ENCODE measurements at regions not wholly inside any gene's neighbourhood (a gene's known extent, or its start where the extent isn't known, plus 50 kb on each side); places are given as distances from the start of the nearest gene placed in this dataset.

- no peak for DNase-seq
Observed at GRCh38 chr17:70230850-70231640, 61.7 kb downstream of the KCNJ2 start.

DNA sequence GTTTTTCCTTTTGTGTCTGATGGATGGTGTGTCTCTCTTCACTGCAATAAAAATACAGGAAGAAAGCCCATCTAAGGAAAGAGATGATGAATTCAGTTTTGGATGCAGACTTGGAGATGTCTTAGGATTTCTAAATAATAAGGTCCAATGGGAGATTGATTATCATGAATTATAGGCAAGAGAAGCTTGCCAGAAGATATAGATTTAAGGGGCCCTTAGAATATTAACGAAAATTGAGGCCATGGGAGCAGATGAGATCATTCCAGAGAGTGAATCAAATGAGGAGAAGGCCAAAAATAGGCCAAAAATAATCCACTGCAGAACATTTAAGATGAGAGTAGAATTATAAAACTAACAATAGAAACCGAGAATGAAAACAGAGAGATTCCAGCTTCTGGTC lies 63.1 kb downstream of the KCNJ2 start:
- DNase-seq = no peak

DNA sequence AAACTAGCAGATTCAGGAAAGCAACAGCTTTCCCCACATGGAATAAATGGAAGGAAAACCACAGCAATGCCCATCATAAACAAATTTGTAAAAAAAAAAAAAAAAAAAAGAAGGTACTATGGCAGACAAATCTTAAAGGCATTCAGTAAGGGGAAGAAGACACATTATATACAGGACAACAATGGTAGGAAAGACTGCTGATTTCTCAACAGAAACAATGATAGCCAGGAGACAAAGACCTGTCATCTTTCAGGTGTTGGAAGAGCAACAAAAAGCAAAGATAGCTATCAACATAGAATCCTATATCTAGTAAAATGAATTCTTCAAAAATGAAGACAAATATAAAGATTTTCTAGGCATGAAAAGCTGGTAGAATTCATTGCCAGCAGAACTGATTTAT lies 65.9 kb downstream of the KCNJ2 start:
- no peak for DNase-seq

DNA sequence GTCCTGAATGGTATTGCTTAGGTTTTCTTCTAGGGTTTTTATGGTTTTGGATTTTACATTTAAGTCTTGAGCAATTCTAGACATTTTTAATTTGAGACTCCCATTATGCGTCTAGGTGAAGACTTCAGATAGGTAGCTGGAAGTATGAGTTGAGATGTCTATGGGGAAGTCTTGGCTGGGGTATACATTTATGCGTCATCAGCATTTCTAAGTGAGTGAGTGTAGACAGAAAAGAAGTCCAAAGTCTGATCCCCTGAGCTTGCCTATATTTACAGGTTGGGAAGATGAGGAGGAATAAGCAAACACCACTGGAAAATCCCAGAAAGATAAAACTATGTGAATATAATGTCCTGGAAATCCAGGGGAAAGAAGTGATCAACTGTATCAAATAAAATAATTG lies 68.9 kb downstream of the KCNJ2 start:
- no peak for DNase-seq

- no peak for DNase-seq
Observed at GRCh38 chr17:70238646-70239045, 69.3 kb downstream of the KCNJ2 start.

GRCh38 chr17:70239391-70239826 lies 70.1 kb downstream of the KCNJ2 start:
- DNase-seq = no peak

DNA sequence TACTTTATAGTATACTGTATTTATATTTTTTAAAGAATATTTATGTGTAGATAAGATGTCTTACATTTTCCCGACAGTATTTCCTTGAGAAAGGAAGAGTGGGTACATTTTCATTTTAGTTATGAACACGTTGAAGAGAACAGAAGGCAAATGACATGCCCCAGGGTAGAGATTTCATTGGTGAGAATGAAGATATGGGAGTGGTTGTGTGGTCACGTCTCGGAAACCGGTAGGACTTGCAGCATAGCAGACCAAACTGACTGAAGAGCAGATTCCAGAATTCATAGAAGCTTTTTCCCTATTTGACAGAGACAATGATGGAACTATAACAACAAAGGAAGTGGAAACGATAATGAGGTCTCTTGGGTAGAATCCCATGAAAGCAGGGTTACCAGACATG lies 71.7 kb downstream of the KCNJ2 start:
- DNase-seq = no peak

GRCh38 chr17:70242781-70243437 lies 73.6 kb downstream of the KCNJ2 start:
- DNase-seq = no peak

DNA sequence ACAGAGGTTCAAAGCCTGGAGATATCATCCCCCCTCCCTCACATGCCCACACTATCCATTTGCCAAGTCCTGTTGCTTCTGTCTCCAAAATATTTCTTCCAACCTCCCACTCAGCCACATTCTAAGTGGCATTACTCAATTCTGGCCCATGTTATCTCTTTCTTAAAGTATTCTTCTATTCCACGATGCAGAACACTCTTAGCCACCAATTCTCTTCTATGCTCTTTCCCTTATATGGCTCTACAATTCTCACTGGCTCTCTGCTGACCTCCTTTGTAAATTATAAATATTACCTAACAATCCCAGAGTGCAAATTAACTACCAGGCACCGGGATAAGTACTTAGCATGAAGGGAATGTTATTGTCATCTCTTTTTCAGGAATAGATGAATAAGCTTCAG lies 82.4 kb downstream of the KCNJ2 start:
- no peak for DNase-seq

DNA sequence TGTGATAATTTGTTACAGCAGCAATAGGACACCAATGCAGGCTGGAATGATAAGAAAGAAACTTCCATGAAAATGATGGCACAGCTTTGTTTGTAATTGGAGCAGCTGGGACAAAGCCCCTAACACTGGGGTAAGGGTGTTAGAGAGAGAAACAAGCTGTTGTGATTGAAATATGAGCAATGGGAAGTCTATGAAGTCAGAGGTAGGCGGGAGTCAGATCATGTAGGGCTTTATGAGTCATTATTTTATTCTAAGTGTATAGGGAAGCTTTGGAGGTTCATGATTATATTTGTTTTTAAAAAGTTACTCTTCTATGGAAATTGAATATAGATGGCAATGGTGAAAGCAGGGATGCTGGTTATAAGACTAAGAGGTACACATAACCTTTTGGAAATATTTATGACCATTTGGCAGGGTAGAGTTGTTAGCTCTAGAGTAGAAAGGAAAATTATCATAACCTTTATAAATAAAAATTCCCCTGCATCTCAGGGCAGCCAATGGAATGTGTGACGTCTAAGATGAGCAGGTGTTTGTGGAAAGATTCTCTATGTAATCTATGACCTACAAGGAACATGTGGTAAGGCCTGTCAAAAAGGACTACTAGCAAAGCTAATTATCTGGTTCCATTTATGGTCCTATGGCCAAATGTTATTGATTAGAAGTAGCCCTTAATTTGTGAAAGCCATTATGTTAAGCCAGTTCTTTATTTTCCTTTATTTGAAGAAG lies 85.6 kb downstream of the KCNJ2 start:
- DNase-seq = no peak

DNA sequence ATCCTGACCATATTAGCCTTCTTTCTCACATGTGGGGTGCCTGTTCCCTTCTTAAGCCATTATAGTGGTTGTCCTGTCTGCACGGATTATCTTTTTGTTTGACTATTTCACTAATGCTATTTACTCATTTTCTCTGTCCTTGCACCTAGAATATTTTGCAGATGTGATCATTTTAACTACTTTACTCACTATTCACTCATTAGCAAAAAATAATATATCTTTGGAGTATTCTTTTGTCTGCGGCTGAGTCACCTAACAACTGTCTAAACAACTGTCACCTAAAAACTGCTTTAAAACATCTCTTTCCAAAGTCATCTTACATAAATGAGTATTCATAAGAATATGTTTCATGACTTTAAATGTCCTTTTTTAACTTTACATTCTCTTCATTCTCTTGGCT lies 87.4 kb downstream of the KCNJ2 start:
- DNase-seq = no peak

- no peak for DNase-seq
Observed at GRCh38 chr17:70258465-70258864, 89.1 kb downstream of the KCNJ2 start.

DNA sequence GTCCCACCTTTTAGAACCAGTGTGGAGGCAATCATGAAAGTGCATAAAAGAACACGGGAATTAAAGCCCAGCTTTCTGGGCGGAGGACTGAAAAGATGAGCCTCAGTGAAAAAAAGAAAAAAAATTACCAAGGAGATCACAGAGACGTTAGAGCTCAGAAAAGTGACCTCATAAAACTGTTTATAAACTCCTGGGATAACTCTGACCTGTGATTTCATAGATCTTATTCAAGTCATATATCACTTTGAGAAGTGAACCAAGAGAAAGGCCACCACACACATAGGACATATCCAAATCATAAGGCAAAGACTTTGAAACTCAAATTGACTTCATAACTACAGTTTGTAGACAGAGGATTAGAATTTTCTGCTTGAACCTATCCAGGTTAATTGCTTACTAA lies 90.1 kb downstream of the KCNJ2 start:
- DNase-seq = no peak

DNA sequence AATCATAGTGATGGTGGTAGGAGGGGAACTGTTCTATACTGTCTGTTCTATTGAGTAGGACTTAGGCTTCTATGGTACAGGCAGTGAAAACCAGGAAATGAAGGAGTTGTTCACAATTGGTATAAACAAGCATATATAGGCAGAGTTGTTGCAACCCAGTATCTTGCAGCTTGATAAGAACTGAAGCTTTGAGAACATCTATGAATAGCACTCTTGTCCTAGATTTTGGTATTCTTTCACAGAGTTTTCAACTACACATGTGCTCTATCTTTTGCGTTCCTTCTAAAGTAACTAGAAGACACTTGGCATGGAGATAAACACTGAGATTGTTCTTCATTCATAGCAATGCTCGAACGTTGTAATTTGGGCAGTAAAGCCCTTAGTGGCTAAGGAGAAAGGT lies 91.8 kb downstream of the KCNJ2 start:
- no peak for DNase-seq

DNA sequence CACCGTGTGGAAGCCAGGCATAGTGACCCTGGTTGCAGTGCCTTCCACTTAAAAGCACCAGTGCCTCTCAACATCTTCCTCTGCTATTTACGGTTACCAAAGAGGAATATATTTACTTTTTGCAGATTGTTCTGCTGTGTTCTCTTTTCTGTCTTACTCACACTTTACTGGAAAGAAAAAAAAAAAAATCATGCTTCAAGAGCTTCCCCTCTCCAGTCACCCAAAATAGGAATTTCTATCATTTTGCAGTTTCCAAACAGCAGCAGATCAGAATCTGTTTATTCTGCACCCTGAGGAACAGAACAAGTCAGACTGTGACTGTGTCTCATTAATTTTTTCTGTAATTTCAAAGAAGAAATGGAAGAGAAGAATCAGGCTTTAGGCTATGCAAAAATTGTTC lies 96.1 kb downstream of the KCNJ2 start:
- no peak for DNase-seq

DNA sequence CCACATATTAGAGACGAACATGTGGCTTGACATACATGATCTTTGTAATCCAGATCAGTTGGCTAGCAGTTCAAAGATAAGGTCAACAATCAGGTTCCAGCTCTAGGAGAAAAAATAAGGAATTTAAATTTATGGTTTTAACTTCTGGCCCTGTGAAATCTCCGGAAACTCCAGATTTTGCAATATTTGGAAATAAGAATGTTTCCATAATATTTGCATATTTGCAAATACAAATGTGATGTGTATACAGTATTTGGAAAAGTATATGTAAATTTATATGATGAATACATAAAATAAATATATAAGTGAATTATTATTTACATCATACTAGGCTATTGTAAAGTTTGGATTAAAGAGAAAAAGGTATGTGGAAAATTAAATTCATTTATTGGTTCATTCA lies 97.1 kb downstream of the KCNJ2 start:
- no peak for DNase-seq

DNA sequence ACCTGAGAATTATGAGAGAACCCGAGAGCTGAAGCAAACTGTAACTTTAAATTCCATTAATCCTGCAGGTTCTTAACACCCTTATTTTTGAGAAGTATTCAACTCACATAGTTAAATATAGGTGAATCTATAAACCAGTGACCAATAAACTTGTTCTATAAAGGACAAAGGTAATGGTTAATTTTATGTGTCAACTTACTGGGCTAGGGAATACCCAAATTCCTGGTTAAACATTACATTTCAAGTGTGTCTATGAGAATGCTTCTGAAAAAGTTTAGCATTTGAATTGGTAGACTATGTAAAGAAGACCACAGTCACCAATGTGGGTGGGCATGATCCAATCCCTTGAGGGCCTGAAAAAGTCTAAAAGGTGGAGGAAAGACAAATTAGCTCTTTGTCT lies 99.1 kb downstream of the KCNJ2 start:
- DNase-seq = no peak

- no peak for DNase-seq
Observed at GRCh38 chr17:70270554-70270953, 101.2 kb downstream of the KCNJ2 start.

DNA sequence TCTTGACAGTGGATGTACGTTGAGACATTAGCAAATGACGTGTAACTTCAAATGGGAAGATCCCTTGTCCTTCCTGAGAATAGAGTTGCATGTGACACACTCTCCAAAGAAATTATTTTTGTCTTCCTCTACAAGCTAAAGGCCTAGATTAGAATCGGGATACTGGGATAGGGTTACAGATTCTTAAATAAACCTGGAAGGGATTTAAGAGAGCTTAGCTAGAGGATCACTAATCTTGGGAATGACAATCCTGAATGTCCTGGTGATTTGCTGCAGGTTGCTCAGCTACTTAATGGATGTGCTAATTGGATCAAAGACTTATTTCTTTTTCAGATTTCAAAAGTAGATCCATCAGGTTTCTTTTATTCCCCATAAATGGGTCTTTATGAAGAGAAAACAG lies 101.9 kb downstream of the KCNJ2 start:
- DNase-seq = no peak

- DNase-seq = no peak
Observed at GRCh38 chr17:70271672-70272071, 102.3 kb downstream of the KCNJ2 start.

DNA sequence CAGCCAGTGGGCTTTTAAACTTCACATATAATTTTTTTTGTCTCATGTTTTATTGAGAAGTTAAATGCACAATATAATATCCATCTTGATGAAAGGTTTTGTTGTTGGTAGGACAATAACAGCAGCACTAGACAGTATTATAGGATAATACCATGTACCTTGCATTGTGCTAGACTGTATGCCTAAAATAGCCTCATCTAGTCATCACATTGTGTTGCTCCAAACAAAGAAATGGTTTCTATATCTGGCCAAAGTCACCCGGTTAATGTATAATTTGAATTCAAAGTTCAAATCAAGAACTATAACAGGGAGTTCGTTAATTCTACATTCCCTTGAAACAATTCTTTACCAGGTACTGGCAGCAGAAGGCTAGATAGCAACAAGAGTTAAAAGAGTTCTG lies 104.9 kb downstream of the KCNJ2 start:
- DNase-seq = no peak

DNA sequence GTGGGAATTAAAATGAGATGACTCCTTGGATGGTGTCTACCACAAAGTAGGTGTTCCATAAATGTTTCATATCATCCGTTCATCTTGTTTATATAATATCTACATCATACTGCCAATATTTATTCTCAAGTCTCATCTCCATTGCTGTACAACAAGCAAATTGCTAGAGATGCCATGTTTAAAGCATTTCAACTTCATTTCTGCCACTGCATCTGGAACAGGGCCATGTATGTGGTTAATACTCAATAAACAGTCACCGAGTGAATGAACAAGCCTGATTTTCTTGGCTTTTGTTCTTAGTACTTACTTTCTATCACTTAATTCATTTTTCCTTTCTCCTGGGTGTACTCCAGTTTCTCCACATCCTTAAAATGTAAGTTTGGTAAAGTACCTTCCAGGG lies 107.6 kb downstream of the KCNJ2 start:
- no peak for DNase-seq

DNA sequence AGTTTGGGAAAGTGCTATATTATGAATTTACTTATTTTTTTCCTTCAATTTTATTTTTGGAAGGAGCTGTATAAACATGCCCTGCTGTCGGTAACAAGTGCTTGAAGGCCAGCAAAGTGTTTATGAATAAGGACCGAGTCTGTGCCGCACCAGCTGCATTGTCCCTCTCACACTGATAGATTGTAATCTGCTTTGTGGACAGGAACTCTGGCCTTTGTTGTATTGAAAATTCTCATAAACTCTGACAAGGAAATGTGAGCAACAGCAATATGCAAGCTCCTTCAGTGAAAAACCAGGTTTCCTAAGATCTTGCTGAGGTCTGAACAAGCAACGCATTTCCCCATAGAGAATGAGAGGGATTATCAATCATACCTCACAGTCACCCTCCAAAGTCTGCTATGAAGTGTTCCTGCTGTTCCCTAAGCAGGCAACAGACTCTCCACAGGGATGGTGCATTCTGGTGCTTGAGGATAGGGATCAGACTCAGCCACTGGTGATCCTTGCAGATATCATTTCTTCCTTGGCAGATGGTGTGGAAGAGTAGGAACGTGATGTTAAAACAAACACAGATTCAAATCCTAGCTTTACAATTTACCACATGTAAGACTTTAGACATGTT lies 109.6 kb downstream of the KCNJ2 start:
- no peak for DNase-seq

- no peak for DNase-seq
Observed at GRCh38 chr17:70286391-70286790, 117.1 kb downstream of the KCNJ2 start.

Measured in NCI-H1436 treated with DMSO at 0.1 percent for 48 hours (cell line).